ENCODE measurements at regions not wholly inside any gene's neighbourhood (a gene's known extent, or its start where the extent isn't known, plus 50 kb on each side); places are given as distances from the start of the nearest gene placed in this dataset.
A peak's percentile ranks its signal among the peaks of the same experiment; 100 is the strongest.

DNA sequence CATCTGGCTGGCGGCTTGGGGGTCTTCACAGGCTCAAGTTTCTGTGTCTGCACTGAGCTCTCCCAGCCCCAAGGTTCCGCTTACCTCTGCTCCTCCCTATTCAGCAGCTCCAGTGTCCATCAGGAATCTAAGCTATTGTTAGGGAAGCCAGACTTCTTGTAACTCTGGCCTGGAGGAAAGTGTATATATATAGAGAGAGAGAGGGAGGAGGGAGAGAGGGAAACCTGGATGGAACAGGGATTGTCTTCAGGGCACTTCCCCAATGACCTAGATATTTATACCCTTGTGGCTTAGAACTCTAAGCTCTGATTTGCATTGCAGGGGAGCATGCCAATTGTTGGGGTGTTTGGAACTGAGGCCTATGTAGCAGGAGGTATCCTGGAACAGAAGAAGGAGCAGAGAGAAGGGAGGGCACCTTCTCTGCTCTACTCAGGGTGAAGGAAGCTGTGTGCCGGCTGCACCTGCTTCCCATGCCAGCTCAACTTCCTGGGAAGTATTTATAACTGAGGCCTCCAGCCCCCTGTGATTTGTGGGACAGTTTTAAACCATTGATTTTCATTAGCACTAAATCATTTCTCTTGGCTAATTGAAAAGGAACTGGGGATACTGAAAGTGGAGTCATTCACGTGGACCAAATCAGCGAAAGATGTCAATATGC lies 70.9 kb downstream of the NAV1 start:
- DNase-seq (ENCODE audit: low read depth in 4 of 4, low spot score in 3 of 4) = no peak

DNA sequence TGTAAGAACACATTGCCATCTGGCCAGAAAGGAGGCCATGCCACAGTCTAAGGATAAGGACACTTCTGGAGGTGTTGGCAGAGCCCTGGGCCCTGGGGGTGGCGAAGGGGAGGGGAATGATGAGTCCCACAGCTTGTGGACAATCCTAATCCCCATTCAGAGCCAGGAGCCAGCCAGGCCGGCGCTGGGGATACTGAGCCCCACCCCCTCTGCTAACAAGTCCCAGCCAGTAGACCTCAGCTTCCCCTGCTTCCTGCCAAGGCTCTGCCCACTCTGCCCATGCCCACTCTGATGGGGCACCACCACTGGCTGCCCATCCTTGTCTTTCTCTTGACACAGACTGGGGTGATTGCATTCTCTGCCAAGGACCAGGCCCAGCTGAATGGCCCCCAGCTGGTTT lies 71.9 kb downstream of the NAV1 start:
- no peak for DNase-seq (ENCODE audit: low read depth in 4 of 4, low spot score in 3 of 4)

DNA sequence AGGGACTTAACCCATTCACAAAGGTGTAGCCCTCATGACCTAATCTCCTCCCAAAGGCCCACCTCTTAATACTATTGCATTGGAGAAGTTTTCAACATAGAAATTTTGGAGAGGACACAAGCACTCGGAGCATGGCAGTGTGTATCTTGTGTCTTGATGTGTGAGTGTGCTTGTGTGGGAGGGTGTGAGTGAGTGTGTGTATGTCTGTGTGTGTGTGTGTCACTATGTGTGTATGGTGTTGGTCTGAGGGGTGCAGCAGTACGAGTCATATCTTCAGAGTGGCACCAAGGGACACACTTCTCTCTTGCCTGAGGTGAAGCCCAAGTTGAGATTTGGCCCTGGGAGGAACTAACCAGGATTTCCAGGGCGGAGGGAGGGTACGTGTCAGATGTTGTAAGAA lies 73.7 kb downstream of the NAV1 start:
- no peak for DNase-seq (ENCODE audit: low read depth in 4 of 4, low spot score in 3 of 4)

DNA sequence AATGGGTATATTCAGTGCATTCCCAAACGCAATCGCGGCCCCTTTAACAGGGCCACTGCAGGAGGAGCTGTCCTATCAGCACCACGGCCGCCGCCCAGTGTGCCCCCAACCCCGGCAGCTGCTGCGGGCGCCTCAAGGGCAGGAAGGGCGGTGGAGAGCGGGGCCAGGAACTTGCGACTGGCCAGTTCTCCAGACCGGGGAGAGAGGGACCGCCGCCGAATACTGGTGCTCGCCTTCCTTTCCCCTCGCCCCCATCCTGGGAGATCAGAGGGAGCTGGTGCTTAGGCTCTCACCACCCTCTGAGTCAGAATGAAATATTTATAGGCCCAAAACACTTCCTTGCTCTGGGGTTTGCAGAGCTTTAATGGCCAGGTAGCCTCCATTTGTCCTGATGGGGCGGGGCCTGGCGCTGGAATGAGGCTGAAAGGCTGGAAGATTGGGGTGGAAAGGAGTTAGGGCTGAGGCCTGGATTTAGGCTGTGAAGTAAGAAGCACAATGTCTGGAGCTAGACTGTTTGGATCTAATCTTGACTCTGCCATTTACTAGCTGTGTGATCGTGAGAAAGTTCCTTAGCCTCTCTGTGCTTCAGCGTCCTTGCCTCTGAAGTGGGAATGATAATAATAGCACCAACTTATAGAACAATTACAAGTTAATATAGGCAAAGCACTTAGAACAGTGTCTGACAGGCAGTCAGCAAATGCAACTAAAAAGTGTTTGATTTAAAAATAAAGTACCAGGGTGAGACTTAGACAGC lies 75.5 kb downstream of the NAV1 start:
- peak; percentile 18 to 33 (median 30) for DNase-seq (ENCODE audit: low read depth in 4 of 4, low spot score in 3 of 4)

DNA sequence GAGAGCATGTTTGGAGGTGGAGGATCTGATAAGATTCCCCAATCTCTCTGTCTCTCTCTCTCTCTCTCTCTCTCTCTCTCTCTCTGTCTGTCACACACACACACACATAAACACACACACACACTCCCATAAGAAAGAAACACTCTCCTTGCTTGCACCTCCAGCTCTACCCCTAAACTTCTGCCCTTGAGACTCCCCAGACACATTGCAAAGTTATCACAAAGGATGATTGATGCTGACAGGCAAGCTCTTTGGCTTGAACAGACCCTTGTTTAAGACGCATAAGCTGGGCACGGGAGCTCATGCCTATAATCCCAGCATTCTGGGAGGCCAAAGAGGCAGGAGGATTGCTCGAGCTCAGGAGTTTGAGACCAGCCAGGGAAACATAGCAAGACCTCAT lies 78.2 kb downstream of the NAV1 start:
- no peak for DNase-seq (ENCODE audit: low read depth in 4 of 4, low spot score in 3 of 4)

DNA sequence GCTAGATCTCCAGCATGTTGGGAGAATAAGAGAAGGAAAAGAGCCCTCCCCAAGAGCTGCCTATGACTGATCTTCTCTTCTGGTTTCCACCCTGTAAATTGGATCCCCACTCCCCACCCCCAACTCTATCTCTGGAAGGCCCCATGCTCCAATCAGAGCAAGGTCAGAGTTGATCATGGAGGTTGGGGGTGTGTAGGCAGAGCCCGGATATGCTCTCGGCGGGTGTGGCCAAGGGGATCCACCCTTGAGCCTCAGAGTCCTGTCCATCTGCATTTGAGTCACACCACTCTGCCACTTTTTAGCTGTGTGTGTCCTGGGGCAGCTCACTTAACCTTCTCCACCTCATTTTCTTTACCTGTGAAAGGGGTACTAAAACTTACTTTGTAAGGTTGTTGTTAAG lies 79.5 kb downstream of the NAV1 start:
- DNase-seq (ENCODE audit: low read depth in 4 of 4, low spot score in 3 of 4) = no peak

DNA sequence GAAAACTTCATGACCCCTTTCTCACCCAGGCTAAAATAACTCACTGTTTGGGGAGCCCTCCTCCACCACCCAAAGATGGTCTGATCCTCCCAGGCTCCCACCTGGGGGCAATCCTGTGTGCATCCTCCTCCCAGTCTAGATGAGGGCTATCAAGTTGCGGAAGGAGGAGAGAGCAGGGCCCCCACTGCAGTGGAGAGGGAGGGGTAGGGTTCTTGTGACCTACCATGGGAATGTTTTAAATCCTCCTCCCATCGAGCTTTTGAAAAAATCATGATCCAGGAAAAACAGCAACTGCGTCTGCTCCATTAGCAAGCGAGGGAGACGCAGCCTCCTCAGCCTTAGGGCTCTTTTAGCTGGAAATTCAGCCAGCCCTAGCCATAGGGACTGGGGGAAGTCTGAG lies 80.0 kb downstream of the NAV1 start:
- no peak for DNase-seq (ENCODE audit: low read depth in 4 of 4, low spot score in 3 of 4)

DNA sequence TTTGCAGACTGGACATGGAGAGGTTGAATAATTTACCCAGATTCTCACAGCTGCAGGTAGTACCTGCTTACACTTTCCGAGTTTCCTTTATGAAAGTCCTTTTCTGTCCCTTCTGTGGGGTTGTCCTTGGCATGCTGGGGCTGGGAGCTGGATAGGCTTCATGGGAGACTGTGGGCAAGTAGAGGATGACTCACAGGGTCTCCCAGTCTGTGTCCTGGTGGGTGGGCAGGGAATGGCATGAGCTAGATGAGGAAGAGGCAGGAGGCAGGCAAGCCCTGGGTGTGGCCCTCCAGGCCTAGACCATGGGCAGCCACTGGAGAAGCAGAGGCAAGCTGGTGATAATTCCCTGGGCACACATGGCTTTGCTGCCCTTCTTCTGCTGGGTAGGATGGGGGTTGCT lies 80.6 kb downstream of the NAV1 start:
- DNase-seq (ENCODE audit: low read depth in 4 of 4, low spot score in 3 of 4) = no peak

DNA sequence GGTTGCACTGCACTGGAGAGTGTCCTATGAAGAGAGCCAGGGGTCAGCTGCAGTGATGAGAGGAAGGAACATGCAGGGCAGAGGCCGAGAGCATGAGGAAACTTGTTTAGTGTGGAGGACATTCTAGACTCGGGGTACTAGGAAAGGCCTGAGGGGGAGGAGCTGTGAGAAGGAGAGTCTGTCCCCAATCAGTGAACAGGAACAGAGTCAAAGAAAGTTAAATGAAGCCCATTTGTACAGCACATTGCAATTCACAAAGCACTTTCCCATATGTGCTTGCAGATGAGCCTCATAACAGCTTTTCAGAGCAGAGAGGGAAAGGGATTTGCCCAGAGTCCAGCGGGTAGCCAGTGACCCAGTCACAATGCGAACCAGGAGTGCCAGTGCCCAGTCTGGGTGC lies 83.4 kb downstream of the NAV1 start:
- DNase-seq (ENCODE audit: low read depth in 4 of 4, low spot score in 3 of 4) = no peak

DNA sequence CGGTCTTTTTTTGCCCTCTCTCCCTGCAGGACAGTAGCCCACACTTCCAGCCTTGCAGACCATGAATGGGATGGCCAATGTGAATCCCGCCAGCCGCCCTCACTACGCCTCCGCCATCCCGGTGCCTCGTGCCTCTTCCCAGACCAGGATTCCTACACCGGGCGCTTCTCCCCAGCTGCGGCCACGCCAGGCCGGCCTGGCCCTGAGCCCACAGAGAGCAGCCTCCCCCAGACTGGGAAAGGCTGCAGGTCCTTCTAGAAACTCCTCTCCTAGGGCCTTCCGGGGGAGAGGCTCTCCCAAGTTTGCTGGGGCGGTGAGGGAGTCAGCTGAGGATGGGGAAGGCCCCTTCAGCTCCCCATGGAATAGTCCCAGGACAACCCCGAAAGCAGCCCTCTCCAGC lies 83.9 kb downstream of the NAV1 start:
- no peak for DNase-seq (ENCODE audit: low read depth in 4 of 4, low spot score in 3 of 4)

DNA sequence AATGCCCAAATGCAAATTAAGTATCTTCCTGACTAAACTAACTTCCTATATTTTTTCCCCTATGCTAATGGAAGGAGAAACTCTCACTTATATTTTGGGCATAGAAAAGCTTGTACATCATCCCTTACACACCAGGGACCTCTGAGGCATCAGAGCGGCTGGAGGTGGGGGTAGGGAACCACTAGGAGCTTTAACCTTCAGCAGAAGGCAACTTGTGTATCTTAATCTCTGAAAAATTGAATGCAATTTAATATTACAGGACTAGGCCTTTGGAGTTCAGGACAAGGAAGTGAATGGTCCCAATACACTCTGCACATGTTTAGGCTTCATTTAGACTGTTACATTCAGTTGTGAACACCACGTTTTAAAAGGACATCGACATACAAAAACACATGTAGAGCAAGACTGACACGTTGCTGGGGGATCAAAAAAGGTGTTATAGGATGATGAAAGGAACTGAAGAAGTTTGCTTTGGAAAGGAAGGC lies 85.9 kb downstream of the NAV1 start:
- DNase-seq (ENCODE audit: low read depth in 4 of 4, low spot score in 3 of 4) = no peak

DNA sequence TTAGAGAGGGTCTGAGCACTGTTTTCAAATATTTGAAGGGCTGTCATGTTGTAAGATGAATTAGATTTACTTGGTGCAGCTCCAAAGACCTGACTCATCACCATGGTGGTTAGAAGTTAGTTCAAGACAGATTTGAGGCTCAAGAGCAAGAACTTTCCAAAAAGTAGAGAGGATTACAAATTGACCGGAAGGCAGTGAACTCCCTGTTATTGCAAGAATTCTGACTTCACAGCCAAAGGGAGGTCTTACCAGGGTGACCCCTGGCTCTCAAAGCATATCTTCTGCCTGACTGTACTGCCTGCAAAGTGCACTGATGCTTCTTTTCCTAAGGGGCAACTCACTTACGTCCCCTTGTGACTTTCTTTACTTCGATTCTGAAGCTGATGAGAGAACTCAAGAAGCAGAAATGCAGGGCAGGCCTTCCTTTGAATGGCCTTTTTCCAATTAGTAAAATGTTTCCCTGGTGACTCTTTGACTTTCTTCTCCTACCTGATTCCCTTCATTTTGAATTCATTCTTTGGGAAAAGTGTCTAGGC lies 86.4 kb downstream of the NAV1 start:
- no peak for DNase-seq (ENCODE audit: low read depth in 4 of 4, low spot score in 3 of 4)

DNA sequence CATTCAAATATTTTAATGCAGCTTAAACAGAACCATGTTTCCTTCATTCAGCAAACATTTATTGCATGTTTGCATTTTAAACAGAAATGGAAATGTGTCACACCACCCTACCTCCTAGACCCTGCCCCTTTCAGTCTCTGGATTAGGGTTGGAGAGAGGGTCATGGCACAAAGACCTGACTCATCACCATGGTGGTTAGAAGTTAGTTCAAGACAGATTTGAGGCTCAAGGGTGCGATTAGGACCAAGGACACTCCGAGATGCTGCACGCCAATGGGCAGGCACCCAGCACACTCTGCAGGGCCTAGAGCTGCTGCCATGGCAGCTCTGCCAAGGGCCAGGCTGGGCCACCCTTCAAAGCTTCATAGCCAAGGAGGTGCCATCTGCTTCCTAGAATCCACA lies 86.9 kb downstream of the NAV1 start:
- no peak for DNase-seq (ENCODE audit: low read depth in 4 of 4, low spot score in 3 of 4)

DNA sequence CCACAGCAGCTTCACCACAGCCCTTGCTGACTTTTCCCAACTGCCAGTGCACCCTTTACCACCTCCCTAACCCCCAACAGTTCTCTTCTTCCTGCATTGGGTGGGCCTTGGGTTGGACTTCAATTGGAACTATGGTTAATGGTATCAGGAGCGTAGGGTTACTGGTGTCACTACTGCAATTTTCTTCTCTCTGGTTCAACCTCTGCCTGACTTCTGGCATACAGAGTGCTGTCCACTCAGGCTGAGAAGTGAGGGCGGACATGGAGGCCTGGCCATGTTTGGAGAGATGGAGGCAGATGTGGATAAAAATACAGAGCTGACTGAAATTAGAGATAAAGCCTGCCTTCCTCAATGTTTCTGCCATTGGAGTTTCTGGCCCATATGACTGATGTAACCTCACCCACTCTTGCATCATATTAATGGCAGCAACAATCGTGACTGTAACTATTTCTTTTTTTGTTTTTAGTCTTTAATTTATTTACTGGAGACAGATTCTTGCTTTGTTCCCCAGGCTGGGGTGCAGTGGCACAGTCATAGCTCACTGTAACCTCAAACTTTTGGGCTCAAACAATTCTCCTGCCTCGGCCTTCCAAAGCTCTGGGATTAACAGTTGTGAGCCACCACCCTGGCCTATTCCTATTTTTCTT lies 87.8 kb downstream of the NAV1 start:
- no peak for DNase-seq (ENCODE audit: low read depth in 4 of 4, low spot score in 3 of 4)

DNA sequence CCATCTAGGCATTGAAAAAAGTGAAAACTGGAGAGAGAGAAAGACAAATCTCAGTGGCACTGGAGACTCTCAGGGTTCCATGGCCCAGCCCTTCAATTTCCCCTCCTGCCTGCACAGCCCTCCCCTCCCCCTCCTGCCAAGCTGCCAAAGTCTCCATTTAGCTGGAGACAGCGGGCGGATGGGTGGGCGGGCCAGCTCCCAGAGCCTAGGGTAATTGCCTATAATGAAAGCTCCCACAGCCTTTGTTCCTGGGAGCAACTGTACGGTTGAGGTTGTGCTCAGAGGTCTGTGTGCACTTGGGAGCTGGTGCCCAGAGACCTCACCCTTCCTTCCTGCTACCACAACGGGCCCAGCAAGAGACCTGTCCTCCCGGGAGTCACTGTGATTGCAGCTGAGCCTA lies 89.6 kb downstream of the NAV1 start:
- DNase-seq (ENCODE audit: low read depth in 4 of 4, low spot score in 3 of 4) = no peak

DNA sequence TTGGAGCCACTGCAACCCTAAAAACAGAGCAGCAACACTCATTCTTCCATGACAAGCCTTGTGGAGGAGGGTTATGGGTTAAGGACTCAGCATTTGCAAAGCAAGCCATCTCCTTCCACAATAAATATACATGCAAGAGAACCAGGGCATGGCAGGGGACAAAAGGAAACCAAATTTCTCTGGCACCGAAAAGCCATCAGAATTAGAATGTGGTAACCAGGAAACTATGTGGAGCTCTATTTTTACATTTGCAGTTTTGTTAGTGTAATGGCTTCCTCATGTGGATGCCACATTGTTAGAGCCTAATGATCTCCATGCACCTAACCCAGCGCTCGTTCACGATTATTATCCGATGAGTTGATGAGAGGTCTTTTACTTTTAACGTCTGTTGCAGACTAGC lies 91.7 kb downstream of the NAV1 start:
- no peak for DNase-seq (ENCODE audit: low read depth in 4 of 4, low spot score in 3 of 4)

DNA sequence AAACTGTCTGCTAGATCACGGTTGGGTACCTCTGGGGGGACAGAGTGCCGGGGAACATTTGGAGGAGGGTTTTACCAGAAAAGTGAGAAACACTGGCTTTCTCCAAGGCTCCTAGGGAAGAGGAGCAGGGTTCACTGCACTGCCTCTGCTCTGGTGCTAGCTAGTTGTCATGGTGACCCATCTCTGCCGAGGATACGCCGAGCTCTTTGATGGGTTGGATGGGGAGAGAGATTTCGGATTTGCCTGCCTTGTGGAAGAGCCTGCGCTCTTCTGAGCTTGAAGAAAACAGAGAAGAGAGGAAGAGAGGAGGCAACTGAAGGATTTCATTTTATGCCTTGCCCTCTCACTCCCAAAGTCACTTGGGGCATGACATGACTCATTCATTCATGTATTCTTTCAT lies 92.1 kb downstream of the NAV1 start:
- DNase-seq (ENCODE audit: low read depth in 4 of 4, low spot score in 3 of 4) = no peak

DNA sequence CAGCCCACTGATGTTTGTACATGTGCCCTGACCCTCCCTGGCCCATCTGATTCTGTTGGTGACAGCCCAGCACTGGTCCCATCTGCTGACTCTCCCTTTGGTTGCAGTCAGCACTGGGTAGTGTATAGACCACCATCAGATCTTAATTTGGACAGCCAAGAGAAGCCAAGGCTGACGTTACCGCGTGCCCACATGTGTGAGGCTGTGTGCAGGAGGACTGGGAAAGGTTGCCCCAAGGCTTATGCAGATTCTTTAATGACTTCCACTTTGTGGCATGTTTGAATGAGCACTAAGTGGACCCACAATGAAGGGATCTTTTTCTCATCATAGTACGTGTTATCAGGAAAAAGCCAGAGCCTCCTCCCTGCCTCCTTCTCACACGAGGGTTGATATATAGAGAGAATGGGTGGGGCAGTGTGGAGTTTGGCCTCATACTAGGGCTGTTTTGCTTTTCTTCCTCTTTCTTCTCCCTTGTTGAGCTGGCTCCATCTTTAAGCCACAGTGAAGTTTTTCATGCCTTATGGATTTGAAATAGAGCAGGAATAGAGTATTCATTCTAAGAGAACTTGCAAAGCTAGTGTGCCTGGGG lies 93.5 kb downstream of the NAV1 start:
- no peak for DNase-seq (ENCODE audit: low read depth in 4 of 4, low spot score in 3 of 4)

DNA sequence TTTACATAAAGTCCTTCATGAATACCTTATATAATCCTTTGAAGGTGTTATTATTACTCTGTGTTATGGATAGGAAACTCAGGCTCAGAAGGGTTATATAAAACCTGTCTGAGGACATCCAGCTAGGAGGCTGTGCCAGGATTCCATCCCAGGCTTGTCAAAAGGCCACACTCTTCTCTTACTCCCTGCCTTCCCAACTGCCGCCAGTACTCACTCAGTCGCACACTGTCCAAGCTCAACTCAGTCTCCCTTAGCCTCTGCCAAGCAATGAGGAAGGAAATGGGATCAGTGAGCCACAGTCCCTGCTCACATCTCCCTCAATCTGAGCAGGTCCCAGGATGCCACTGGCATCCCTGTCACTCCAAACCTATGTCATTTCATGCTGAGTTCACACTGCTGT lies 94.4 kb downstream of the NAV1 start:
- DNase-seq (ENCODE audit: low read depth in 4 of 4, low spot score in 3 of 4) = no peak

DNA sequence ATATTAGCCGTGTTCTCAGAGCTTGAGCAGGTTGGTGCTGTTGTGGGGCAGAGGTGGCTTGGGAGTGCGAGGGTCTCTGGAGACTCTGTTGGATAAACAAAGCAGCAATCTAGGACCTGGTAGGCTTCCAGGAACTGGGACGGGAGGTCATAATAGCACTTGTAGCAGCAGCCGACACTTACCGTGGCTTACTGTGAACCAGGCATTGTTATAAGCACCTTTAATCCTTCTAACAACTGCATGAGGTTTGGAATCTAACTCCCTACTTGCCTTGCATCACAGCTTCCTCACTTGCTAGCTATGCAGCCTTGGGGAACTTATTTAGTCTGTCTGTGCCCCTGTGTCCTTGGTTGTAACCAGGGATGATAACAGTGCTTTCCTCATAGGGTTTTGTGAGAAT lies 94.9 kb downstream of the NAV1 start:
- DNase-seq (ENCODE audit: low read depth in 4 of 4, low spot score in 3 of 4) = no peak

DNA sequence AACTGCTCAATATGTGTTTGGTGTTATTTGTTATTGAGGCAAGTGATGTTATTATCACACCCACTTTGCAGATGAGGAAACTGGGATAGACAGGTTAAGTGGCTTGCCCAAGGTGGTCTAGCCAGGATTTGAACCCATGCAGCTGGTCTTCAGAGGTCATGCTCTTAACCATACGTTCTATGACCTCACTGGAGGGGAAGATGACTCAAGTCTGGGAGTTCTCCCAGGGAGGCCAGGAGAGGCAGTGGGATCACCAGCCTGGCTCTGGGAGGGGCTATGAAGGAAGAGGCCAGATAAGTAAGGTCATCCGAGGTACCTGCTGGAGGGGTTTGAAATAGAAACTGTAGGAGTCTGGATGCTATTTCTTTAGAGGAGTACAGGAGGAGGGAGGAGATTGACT lies 95.3 kb downstream of the NAV1 start:
- DNase-seq (ENCODE audit: low read depth in 4 of 4, low spot score in 3 of 4) = no peak

Measured in right renal pelvis (tissue), 4 donors.